K562 (cell line): ENCODE measurements at regions not wholly inside any gene's neighbourhood (a gene's known extent, or its start where the extent isn't known, plus 50 kb on each side); places are given as distances from the start of the nearest gene placed in this dataset.
"Not testable (repeated sequence)": the region's sequence is repeated elsewhere in the genome, so short reads cannot be mapped to it uniquely, and the experiment has no call there.

Experiments
- ATAC-seq: fragments of 200-7000 bp; cut with Tn5 transposase; 3 replicates; pipeline ENCODE4 v1.9.1; 2020; ENCODE audit warnings: moderate library complexity
- BruUV-seq: library from RNA; stranded (reverse); fragments of 400-500 nt; replicated peaks from 2 replicates; lab custom pipeline; 2021; lab: Mats Ljungman, UMichigan
- CTCF ChIA-PET: fragments of 300-600 bp; formaldehyde crosslinking; extraction: SDS; loops from one replicate; lab custom pipeline; 2021; ENCODE audit warnings: low intra/inter-chr PET ratio; lab: Yijun Ruan, JAX
- POLR2A ChIA-PET: fragments of 300-600, 350-650 bp; sonication (Branson Sonifier 250); formaldehyde crosslinking; extraction: SDS; loops from one replicate; lab custom pipeline; 2021; ENCODE audit warnings: antibody characterized with exemption, inconsistent platforms; lab: Yijun Ruan, JAX
- DNase-seq, 4 experiments: peaks; one replicate each; pipeline versions ENCODE4 v3.0.0 to v3.0.0-alpha.2; 2011 to 2018; ENCODE audit warnings: low spot score in 3 of 4, mixed read lengths in 3 of 4; ENCODE audit errors: extremely low read depth in 1 of 4
- FAIRE-seq: peaks from 2 replicates; lab custom pipeline; 2011; peaks lifted over from hg19 to GRCh38; lab: Jason Lieb, UNC
- H2AFZ ChIP-seq: 2 replicates; pipeline ENCODE4 v1.6.0; 2011; ENCODE audit warnings: low read depth, low read length, control low read depth, inconsistent platforms
- H3K27ac ChIP-seq: fragments of 200-600 bp; 3 replicates; pipeline ENCODE4 v1.8.0; 2011; ENCODE audit warnings: low read depth, mild to moderate bottlenecking, control low read depth, inconsistent platforms, low read length, moderate library complexity, mixed read lengths; ENCODE audit errors: extremely low read depth
- H3K27me3 ChIP-seq, 2 experiments: fragments of 300-600 bp in 1 of 2; 2 replicates in 1 of 2; 3 replicates in 1 of 2; pipeline versions ENCODE4 v1.6.0 to v1.8.0; 2011; ENCODE audit warnings: inconsistent platforms in 2 of 2, low read length in 2 of 2, mild to moderate bottlenecking in 1 of 2, mixed read lengths in 1 of 2, moderate library complexity in 1 of 2; ENCODE audit not compliant: control insufficient read depth in 2 of 2, insufficient read depth in 2 of 2
- H3K36me3 ChIP-seq: fragments of 300-600 bp; 3 replicates; pipeline ENCODE4 v1.8.0; 2011; ENCODE audit warnings: mild to moderate bottlenecking, low read length, inconsistent platforms; ENCODE audit not compliant: control insufficient read depth, insufficient read depth
- H3K4me1 ChIP-seq, 2 experiments: fragments of 200-600 bp in 1 of 2; replicated peaks in 1 of 2; 2 replicates in 1 of 2; 3 replicates in 1 of 2; pipeline versions ENCODE4 v1.5.1 to v1.8.0; 2011; ENCODE audit warnings: inconsistent platforms in 2 of 2, low read length in 2 of 2, mild to moderate bottlenecking in 1 of 2, mixed read lengths in 1 of 2, moderate library complexity in 1 of 2; ENCODE audit not compliant: control insufficient read depth in 2 of 2, insufficient read depth in 2 of 2
- H3K4me2 ChIP-seq: 2 replicates; pipeline ENCODE4 v1.6.1; 2011; ENCODE audit warnings: low read length, control low read depth, inconsistent platforms, mixed read lengths; ENCODE audit not compliant: insufficient read depth
- H3K4me3 ChIP-seq: fragments of 200-600 bp; sonication (generic), shearing (Covaris generic); 2 replicates; pipeline ENCODE4 v1.5.1; 2016; ENCODE audit warnings: control low read depth, inconsistent platforms
- H3K79me2 ChIP-seq: fragments of 200-600 bp; 3 replicates; pipeline ENCODE4 v1.8.0; 2011; ENCODE audit warnings: low read length, inconsistent platforms; ENCODE audit not compliant: control insufficient read depth, insufficient read depth
- H3K9ac ChIP-seq, 2 experiments: 2 replicates each; pipeline versions ENCODE4 v1.6.0 to v1.6.1; 2011; ENCODE audit warnings: low read depth in 2 of 2, low read length in 2 of 2, control low read depth in 1 of 2, inconsistent platforms in 1 of 2, mild to moderate bottlenecking in 1 of 2, mixed read lengths in 1 of 2; ENCODE audit not compliant: insufficient read depth in 1 of 2
- H3K9me1 ChIP-seq: one replicate; pipeline ENCODE4 v1.6.0; 2011; ENCODE audit warnings: inconsistent platforms, mild to moderate bottlenecking, low read length, moderate library complexity; ENCODE audit not compliant: control insufficient read depth, insufficient read depth
- H3K9me3 ChIP-seq: replicated peaks from 2 replicates; pipeline ENCODE4 v1.5.1; 2011; ENCODE audit warnings: low read depth, low read length, inconsistent platforms; ENCODE audit not compliant: control insufficient read depth, insufficient read depth
- H4K20me1 ChIP-seq: replicated peaks from 2 replicates; pipeline ENCODE4 v1.6.1; 2011; ENCODE audit warnings: low read length, inconsistent platforms, mixed read lengths; ENCODE audit not compliant: control insufficient read depth, insufficient read depth
- CCAR2 ChIP-seq: fragments of 200-400 bp; formaldehyde crosslinking; IDR thresholded peaks from 2 replicates; pipeline ENCODE4 v1.6.1; 2017; ENCODE audit warnings: mild to moderate bottlenecking, low read depth, low read length
- GATAD2B ChIP-seq: fragments of 450-650 bp; IDR thresholded peaks from 2 replicates; pipeline ENCODE4 v1.6.1; 2017; ENCODE audit warnings: mild to moderate bottlenecking, borderline replicate concordance
- WGBS: fragments of 100-300 bp; shearing (Covaris generic); methylation state at CpG from one replicate; pipeline ENCODE4 v1.1.6; 2016; ENCODE audit warnings: low coverage, mixed read lengths; ENCODE audit not compliant: insufficient coverage; ENCODE audit errors: missing lambda C conversion rate; 5-methylcytosine and 5-hydroxymethylcytosine counted together
- in situ Hi-C: fragments of 300-500 bp; cut with MboI; formaldehyde crosslinking; loops from 4 replicates; pipeline ENCODE4 v1.15.0; 2018; ENCODE audit warnings: inconsistent platforms, mixed read lengths
- intact Hi-C: fragments of 100-400 bp; cut with micrococcal nuclease; formaldehyde crosslinking; loops from 2 replicates; pipeline ENCODE4 v1.14.2; 2022
- TF ChIP-seq, protein P1 (sequence below): fragments of 450-650 bp; IDR thresholded peaks from 2 replicates; pipeline ENCODE4 v1.6.1; 2018; ENCODE audit warnings: mild to moderate bottlenecking, low read depth; ENCODE audit not compliant: partially characterized antibody

DNA sequence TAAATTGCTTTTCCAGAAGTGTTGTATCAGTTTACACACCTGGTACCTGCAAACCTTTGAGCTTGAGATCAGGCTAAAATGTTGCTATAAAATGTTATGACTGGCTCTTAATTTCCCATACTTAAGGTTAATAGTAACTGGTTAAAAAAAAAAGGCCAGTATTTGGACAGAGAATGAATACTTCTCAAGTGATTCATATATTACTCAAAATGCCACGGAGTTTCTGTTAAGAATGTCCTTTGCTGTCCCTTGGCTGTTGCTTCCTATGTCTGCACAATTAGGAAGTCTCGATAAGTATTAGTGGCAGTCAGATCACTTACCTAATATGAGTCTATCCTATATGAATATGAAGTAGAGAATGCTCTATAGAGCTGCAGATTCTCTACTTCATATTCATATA lies 232.2 kb upstream of the IGFBP7 start:
- FAIRE-seq (no peak), DNase-seq (no peak), ATAC-seq (no peak)
- H3K27ac ChIP-seq = no peak overlapping the region
- intact Hi-C loops (no loop called here), in situ Hi-C loops (no loop called here)
- no peaks in the 10 kb centered on the region for H4K20me1 ChIP-seq
- H3K27me3 ChIP-seq = no peaks in the 10 kb centered on the region
- no peaks in the 10 kb centered on the region for H3K9me3 ChIP-seq
- H3K9ac ChIP-seq = no peak overlapping the region
- no peaks in the 10 kb centered on the region for H3K36me3 ChIP-seq
- no peaks in the 10 kb centered on the region for H3K4me1 ChIP-seq
- no peak overlapping the region for H3K4me3 ChIP-seq
- TF ChIP-seq, protein P1, sequence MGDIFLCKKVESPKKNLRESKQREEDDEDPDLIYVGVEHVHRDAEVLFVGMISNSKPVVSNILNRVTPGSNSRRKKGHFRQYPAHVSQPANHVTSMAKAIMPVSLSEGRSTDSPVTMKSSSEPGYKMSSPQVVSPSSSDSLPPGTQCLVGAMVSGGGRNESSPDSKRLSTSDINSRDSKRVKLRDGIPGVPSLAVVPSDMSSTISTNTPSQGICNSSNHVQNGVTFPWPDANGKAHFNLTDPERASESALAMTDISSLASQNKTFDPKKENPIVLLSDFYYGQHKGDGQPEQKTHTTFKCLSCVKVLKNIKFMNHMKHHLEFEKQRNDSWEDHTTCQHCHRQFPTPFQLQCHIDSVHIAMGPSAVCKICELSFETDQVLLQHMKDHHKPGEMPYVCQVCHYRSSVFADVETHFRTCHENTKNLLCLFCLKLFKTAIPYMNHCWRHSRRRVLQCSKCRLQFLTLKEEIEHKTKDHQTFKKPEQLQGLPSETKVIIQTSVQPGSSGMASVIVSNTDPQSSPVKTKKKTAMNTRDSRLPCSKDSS = no peak
- TF ChIP-seq CCAR2 (no peak), GATAD2B (no peak)
- no TSS peak for BruUV-seq
- 0% methylated on average over 2 of the region's 2 CpGs for WGBS
- ChIA-PET POLR2A (no interaction called here), CTCF (no interaction called here)
- H2AFZ ChIP-seq = no peak overlapping the region
- H3K79me2 ChIP-seq = no peaks in the 10 kb centered on the region
- no peak overlapping the region for H3K4me2 ChIP-seq
- H3K9me1 ChIP-seq = no peaks in the 10 kb centered on the region

DNA sequence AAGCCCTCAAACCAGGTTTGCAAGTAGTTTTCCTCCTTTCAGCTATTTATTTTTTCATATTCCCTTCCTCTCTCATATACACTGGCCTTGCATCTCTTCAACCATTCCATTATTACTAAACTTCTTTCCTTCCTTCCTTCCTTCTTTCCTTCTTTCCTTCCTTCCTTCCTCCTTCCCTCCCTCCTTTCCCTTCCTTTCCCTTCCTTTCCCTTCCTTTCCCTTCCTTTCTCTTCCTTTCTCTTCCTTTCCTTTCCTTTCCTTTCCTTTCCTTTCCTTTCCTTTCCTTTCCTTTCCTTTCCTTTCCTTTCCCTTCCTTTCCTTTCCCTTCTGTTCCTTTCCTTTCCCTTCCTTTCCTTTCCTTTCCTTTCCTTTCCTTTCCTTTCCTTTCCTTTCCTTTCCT lies 228.7 kb upstream of the IGFBP7 start:
- FAIRE-seq, H3K4me2 ChIP-seq, CTCF ChIA-PET, H3K4me1 ChIP-seq, H3K9ac ChIP-seq, POLR2A ChIA-PET, H3K27me3 ChIP-seq, H2AFZ ChIP-seq, H3K9me3 ChIP-seq, in situ Hi-C loops, H3K79me2 ChIP-seq, intact Hi-C loops, H4K20me1 ChIP-seq, H3K27ac ChIP-seq, ATAC-seq, H3K4me3 ChIP-seq, BruUV-seq, H3K9me1 ChIP-seq, H3K36me3 ChIP-seq, DNase-seq: not testable (repeated sequence)
